MM.1S (cell line): ENCODE measurements at regions not wholly inside any gene's neighbourhood (a gene's known extent, or its start where the extent isn't known, plus 50 kb on each side); places are given as distances from the start of the nearest gene placed in this dataset.

Experiments
- DNase-seq: peaks from one replicate; pipeline ENCODE4 v3.0.0-alpha.2; 2015
- H2AFZ ChIP-seq: fragments of 300-600 bp; sonication (generic); 2 replicates; pipeline ENCODE4 v1.6.0; 2016; ENCODE audit warnings: antibody characterized with exemption, low read length
- H3F3A ChIP-seq: fragments of 300-600 bp; sonication (generic); 2 replicates; pipeline ENCODE4 v1.6.1; 2016; ENCODE audit warnings: mild to moderate bottlenecking, antibody characterized with exemption, low read length, moderate library complexity, mixed read lengths; ENCODE audit not compliant: insufficient read depth
- H3K27ac ChIP-seq: fragments of 300-600 bp; sonication (generic); 2 replicates; pipeline ENCODE4 v1.5.1; 2016; ENCODE audit warnings: mild to moderate bottlenecking, low read length
- H3K27me3 ChIP-seq: fragments of 300-600 bp; sonication (generic); replicated peaks from 2 replicates; pipeline ENCODE4 v1.6.0; 2016; ENCODE audit warnings: low read length; ENCODE audit not compliant: insufficient read depth
- H3K36me3 ChIP-seq: fragments of 300-600 bp; sonication (generic); replicated peaks from 2 replicates; pipeline ENCODE4 v1.6.1; 2016; ENCODE audit warnings: mild to moderate bottlenecking, low read length, mixed read lengths; ENCODE audit not compliant: insufficient read depth
- H3K4me1 ChIP-seq: fragments of 300-600 bp; sonication (generic); 2 replicates; pipeline ENCODE4 v1.6.1; 2016; ENCODE audit warnings: low read length, mixed read lengths
- H3K4me2 ChIP-seq: fragments of 300-600 bp; sonication (generic); 2 replicates; pipeline ENCODE4 v1.6.0; 2016; ENCODE audit warnings: low read depth, low read length
- H3K4me3 ChIP-seq: fragments of 300-600 bp; sonication (generic); 2 replicates; pipeline ENCODE4 v1.5.1; 2016; ENCODE audit warnings: low read length, mixed read lengths
- H3K79me2 ChIP-seq: fragments of 300-600 bp; sonication (generic); 2 replicates; pipeline ENCODE4 v1.6.1; 2016; ENCODE audit warnings: mixed run types, low read length, mixed read lengths
- H3K9ac ChIP-seq: fragments of 300-600 bp; sonication (generic); 2 replicates; pipeline ENCODE4 v1.6.1; 2016; ENCODE audit warnings: low read length, mixed read lengths
- H3K9me2 ChIP-seq: fragments of 300-600 bp; sonication (generic); replicated peaks from 2 replicates; pipeline ENCODE4 v1.6.1; 2016; ENCODE audit warnings: mild to moderate bottlenecking, low read length, mixed read lengths; ENCODE audit not compliant: insufficient read depth
- H3K9me3 ChIP-seq: fragments of 300-600 bp; sonication (generic); replicated peaks from 2 replicates; pipeline ENCODE4 v1.6.1; 2016; ENCODE audit warnings: mild to moderate bottlenecking, low read length, mixed read lengths; ENCODE audit not compliant: insufficient read depth
- H4K20me1 ChIP-seq: fragments of 300-600 bp; sonication (generic); 2 replicates; pipeline ENCODE4 v1.6.1; 2016; ENCODE audit warnings: mild to moderate bottlenecking, low read length, moderate library complexity, mixed read lengths; ENCODE audit not compliant: insufficient read depth
- CTCF ChIP-seq: fragments of 300-600 bp; sonication (generic); IDR thresholded peaks from 2 replicates; pipeline ENCODE4 v1.5.1; 2016; ENCODE audit warnings: antibody characterized with exemption, low read length, mixed read lengths
- EZH2 ChIP-seq: fragments of 300-600 bp; sonication (generic); optimal IDR thresholded peaks from 2 replicates; pipeline ENCODE3; 2017; ENCODE audit warnings: low read depth, mild to moderate bottlenecking, antibody characterized with exemption, low read length, mixed read lengths
- EZH2phosphoT487 ChIP-seq: fragments of 300-600 bp; sonication (generic); IDR thresholded peaks from 2 replicates; pipeline ENCODE4 v1.6.1; 2018; ENCODE audit warnings: antibody characterized with exemption, low read length

GRCh38 chr20:22821081-22821727 is 213.9 kb upstream of the SSTR4 start:
- no peaks in the 10 kb centered on the region for H3K4me1 ChIP-seq
- H3F3A ChIP-seq: no peaks in the 10 kb centered on the region
- H4K20me1 ChIP-seq: no peaks in the 10 kb centered on the region
- no peak overlapping the region for H3K4me2 ChIP-seq
- H3K9ac ChIP-seq: no peak overlapping the region
- H3K27me3 ChIP-seq: no peaks in the 10 kb centered on the region
- no peak overlapping the region for H3K4me3 ChIP-seq
- no peak overlapping the region for H2AFZ ChIP-seq
- no peak for DNase-seq
- no peaks in the 10 kb centered on the region for H3K79me2 ChIP-seq
- H3K36me3 ChIP-seq: no peaks in the 10 kb centered on the region
- H3K27ac ChIP-seq: no peak overlapping the region
- H3K9me3 ChIP-seq: no peaks in the 10 kb centered on the region
- no peak for TF ChIP-seq EZH2
- TF ChIP-seq CTCF: no peak
- no peak for TF ChIP-seq EZH2phosphoT487
- no peaks in the 10 kb centered on the region for H3K9me2 ChIP-seq

- Histone ChIP-seq H3K9me2 (no peaks in the 10 kb centered on the region), H3K27ac (no peak overlapping the region), H3K79me2 (no peaks in the 10 kb centered on the region), H2AFZ (no peak overlapping the region), H3K9me3 (no peaks in the 10 kb centered on the region), H4K20me1 (no peaks in the 10 kb centered on the region), H3K27me3 (no peaks in the 10 kb centered on the region), H3K4me3 (no peak overlapping the region), H3K4me2 (no peak overlapping the region), H3K4me1 (no peaks in the 10 kb centered on the region), H3K9ac (no peak overlapping the region), H3F3A (no peaks in the 10 kb centered on the region), H3K36me3 (no peaks in the 10 kb centered on the region)
- no peak for DNase-seq
- TF ChIP-seq CTCF (no peak), EZH2phosphoT487 (no peak), EZH2 (no peak)
Observed at GRCh38 chr20:22821796-22822195, 213.3 kb upstream of the SSTR4 start.

GRCh38 chr20:22823119-22823518 is 212.0 kb upstream of the SSTR4 start:
- no peaks in the 10 kb centered on the region for H3K27me3 ChIP-seq
- TF ChIP-seq CTCF (no peak), EZH2 (no peak), EZH2phosphoT487 (no peak)
- H3K4me2 ChIP-seq: no peak overlapping the region
- no peaks in the 10 kb centered on the region for H3K4me1 ChIP-seq
- H3K36me3 ChIP-seq: no peaks in the 10 kb centered on the region
- no peak overlapping the region for H3K9ac ChIP-seq
- H3F3A ChIP-seq: no peaks in the 10 kb centered on the region
- H2AFZ ChIP-seq: no peak overlapping the region
- no peaks in the 10 kb centered on the region for H3K9me2 ChIP-seq
- H3K9me3 ChIP-seq: no peaks in the 10 kb centered on the region
- H3K4me3 ChIP-seq: no peak overlapping the region
- no peaks in the 10 kb centered on the region for H3K79me2 ChIP-seq
- H4K20me1 ChIP-seq: no peaks in the 10 kb centered on the region
- no peak overlapping the region for H3K27ac ChIP-seq
- DNase-seq: no peak
